Inflammatory macrophage treated with lipopolysaccharide for 1 hour (primary cell): ENCODE measurements at regions not wholly inside any gene's neighbourhood (a gene's known extent, or its start where the extent isn't known, plus 50 kb on each side); places are given as distances from the start of the nearest gene placed in this dataset.
A peak's percentile ranks its signal among the peaks of the same experiment; 100 is the strongest.

Experiments
- DNase-seq, 2 donors: peaks; one replicate each; pipeline ENCODE4 v3.0.0-alpha.2; 2020 to 2022

DNA sequence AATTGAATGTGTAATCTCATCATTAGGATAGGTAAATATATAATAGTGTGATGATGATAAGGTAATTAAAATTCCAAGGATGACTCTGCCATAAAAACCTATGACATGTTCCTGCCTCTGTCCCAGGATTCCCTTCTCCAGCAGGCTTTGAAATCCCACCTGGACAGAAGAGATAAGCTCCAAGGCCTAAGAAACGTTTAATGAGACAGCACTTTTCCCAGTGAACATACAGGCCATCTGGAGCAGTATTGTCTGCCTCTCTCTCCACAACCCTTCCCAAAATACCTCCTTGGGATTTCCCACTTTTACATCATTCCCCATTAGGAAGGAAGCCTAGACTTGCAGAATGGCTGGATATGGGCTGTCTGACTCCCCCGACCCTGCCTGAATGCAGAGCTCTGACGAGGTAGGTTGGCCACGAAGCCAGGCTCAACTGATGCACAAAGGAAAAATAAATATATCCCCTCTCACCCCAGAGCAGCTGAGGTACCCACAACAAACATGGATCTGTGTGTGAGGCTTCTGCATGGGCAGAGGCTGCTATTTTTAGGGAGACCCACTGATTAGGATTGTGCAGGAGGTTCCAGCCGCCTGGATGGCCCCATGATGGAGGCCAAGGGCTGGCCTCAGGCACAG is 71.0 kb downstream of the TMPRSS5 start:
- no peak for DNase-seq

- DNase-seq = no peak
These were observed 73.1 kb downstream of the TMPRSS5 start for GRCh38 chr11:113632981-113633380.

DNA sequence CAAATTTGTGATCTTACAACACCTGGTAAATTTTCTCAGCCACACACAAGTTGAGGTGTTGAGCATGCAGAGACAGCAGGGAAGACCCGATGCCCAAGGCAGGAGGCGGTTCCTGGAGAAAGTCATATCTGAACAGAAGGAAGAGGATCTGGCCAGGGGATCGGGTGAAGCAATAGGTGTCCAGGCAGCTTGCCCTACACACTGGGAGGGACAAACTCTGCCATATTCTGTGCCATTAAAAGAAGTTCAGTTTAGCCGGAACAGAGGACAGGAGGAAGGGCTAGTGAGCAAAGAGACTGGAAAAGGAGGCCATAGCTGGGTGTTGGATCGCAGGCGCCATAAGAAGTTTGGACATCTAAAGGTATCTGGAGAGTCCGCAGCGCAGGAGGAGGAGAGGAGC is 76.5 kb downstream of the TMPRSS5 start:
- no peak for DNase-seq

DNA sequence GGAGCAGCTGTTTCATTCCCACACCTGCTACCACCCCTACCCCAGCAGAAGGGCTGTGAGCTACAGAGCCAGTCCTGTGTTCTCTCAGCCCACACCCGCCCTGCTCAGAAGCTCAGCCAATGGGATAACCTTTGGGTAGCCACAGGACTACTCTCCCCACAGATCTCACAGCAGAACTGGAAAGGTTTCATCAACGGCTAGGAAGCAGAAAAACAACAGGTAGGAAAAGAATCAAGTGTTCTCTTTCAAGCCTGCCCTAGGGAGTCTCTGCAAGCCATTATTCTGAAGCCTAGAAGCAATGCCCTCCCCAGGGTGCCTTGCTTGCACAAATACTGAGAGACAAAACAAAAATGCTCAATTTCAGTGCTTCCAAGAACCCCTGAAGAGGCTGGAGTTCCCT is 77.2 kb downstream of the TMPRSS5 start:
- no peak for DNase-seq

GRCh38 chr11:113627946-113628345 is 78.2 kb downstream of the TMPRSS5 start:
- no peak for DNase-seq

- DNase-seq = no peak
These were observed 78.8 kb downstream of the TMPRSS5 start for GRCh38 chr11:113627297-113627696.

DNA sequence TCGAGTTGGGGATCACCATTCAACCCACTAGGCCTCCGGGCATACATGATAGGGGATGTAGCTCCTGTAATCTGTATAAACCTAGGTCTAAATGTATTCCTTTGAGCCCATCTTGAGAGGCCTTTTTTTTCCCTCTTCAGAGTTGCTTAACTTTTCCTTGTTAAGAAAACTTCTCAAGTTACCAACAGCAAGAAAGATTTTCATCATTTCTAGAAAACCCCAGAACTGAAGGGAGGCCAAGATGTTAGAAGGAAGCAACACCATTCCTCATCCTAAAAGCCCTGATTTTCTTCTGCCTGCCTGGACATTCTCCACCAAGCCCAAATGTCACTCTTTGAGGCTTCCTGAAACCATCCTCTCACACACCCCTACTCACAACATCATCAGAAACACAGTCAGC is 79.4 kb downstream of the TMPRSS5 start:
- no peak for DNase-seq

GRCh38 chr11:113623114-113623513 is 83.0 kb downstream of the TMPRSS5 start:
- no peak for DNase-seq

DNA sequence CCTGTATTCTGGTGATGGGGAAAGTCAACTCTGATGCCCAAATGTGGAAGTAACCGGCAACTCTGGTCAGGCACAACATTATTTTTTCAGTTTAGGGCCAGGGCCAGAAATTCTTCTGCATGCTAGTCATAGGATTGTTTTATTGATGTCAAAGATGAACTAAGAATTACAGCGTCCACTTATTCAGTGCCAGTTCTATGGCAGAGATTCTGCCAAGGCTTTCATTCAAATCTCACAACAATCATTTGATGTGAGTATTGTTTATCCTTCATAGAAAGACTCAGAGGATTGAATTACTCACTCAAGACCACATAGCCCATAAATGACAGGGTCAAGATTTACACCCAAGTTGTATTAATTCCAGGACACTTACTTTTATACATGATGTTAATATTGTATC is 87.7 kb downstream of the TMPRSS5 start:
- no peak for DNase-seq

DNA sequence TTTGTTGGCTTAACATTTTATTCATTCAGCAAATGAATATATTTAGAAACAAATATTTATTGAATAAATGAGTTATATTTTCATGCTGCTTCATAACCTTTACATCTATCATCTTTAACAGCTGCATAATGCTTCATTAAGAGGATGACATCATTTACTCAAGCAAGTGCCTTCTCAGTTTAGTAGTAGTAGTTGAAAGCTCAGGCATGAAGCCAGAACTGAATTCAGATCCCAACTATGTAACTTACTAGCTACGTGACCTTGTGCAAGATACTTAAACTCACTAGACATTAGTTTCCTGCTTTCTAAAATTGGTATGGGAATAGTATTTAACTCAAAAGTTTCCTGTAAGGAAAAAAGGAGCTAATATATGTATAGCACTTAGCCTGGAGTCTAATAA is 90.3 kb downstream of the TMPRSS5 start:
- DNase-seq = no peak

DNA sequence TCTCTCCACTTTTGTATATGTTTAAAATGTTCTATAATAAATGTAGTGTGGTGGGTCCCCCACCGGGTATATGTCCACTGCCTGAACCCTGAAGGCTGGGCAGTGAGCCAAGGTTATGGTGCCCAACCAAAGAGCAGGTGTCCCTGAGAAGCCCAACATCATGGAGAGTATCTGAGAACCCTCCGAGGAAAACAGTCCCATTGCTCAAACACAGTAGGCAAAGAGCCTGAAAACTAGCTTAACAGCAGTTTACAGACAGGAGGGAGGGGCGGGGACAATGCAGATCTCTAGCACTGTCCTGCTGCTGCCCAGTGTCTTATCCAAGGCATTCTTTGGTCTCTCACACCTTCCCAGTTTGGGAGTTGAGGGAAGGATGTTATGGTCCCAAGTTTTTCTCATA is 91.0 kb downstream of the TMPRSS5 start:
- no peak for DNase-seq

DNA sequence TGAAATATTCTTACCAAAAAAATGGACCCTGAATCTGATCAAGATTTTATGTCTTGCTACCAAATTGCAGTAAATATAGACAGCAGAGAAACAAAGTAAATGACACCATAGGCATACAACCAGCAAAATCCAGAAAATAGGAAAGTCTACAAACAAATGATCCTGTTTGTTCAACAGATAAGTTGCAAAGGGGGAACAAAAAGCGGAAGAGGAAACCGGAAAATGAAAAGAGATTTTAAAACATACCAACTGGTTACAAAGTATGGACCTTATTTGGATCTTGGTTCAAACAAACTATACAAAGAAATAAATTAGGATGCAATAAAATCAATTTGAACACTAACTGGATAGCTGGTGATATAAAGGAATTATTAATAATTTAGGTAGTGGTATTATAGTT is 92.0 kb downstream of the TMPRSS5 start:
- no peak for DNase-seq

DNA sequence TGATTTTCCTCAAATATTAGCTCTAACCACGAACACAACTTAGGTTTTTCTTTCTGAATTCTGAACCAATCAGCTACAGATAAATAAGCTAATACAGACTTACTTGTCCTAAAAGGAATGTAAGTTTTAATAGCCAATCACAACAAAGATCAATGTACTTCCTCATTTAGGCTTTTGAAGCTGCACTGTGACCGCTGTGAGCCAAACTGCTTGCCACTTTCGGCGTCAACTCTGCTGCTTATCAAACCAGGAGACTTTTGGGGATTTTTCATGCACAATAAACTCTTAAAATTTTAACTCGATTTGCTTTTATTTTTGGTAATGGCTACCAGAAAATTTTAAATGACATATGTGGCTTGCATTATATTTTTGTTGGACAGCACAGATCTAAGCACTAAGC is 92.5 kb downstream of the TMPRSS5 start:
- DNase-seq = peak; percentile 18 to 51

DNA sequence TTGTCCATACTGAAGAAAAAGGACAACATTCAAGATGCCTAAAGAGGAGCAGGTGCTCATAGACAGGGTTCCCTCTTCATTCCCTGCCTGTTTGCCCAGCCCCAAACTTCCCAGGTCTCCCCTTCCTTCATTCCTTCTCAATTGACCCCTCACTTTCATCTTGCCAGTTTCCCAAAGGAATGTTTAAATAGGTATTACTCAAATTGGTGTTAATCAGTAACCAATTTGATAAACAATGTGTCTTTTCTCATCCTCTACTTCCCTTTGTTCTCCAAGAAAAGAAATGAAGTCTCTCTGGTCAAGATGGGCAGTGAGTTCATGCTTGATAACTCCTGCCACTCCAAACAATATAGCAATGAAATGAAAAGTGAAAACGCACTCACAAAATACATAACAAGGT is 101.9 kb downstream of the TMPRSS5 start:
- DNase-seq = no peak

DNA sequence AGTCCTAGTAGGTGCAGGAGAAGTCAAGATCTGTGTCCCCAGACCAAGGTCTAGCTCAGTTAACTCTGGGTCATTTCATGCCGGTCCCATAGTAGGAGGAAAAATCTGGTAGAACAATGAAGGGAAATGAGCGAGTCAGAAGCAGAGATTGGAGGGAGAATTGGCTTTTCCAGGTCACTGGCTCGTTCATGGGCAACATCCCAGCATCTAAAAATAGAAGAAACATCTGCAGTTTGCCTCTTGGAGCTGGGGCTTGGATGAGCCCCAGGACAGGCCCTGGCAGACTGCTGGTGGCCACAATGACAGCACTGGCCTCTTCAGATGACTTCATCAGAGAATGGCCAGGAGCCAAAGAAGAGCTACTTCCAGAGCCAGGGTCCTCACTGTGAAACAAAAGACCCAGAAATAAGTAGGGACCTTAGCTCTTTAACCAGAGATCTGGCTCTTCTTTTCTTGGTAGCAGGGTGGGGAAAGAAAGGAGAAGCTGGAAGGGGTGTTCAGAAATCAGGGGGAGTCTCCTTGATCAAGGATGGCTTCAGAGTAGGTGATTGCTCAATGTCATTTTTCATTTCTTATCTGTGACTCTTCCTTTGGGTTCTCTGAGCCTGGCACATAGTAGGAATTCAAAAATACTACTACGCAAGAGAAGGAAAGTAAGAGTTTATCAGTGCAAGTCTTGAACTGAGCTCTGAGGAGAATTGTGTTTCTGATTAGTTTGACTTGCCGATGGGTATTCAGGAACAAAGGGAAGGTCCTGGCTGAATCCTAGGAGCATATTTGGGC is 102.6 kb downstream of the TMPRSS5 start:
- DNase-seq = no peak

- no peak for DNase-seq
These were observed 103.6 kb downstream of the TMPRSS5 start for GRCh38 chr11:113602483-113602882.

DNA sequence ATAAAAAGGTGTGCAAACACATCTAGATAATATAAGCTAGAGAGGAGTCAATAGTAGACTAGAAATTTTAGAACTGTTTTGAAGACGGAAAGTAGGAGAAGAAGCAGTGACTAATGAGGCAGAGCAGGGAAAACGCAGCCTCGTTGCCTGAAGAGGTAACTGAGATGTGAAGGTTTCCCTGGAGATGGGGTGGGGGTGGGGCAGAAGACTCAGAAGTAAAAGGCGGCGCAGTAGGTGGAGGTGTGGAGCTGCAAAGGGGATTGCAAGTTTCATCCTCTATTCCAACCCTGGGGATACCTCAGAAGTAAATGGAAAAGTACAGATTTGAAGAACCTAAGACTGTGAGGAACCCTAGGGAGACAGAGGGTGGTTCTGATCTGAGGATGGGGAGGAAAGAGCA is 109.5 kb downstream of the TMPRSS5 start:
- no peak for DNase-seq

GRCh38 chr11:113595810-113596594 is 110.1 kb downstream of the TMPRSS5 start:
- no peak for DNase-seq

GRCh38 chr11:113593698-113594308 is 112.3 kb downstream of the TMPRSS5 start:
- DNase-seq = peak; percentile 45 to 75

- no peak for DNase-seq
These were observed 115.0 kb downstream of the TMPRSS5 start for GRCh38 chr11:113591117-113591516.

GRCh38 chr11:113587308-113587739 is 112.1 kb upstream of the DRD2 start:
- DNase-seq = no peak

- DNase-seq = no peak
These were observed 109.2 kb upstream of the DRD2 start for GRCh38 chr11:113584371-113584770.

DNA sequence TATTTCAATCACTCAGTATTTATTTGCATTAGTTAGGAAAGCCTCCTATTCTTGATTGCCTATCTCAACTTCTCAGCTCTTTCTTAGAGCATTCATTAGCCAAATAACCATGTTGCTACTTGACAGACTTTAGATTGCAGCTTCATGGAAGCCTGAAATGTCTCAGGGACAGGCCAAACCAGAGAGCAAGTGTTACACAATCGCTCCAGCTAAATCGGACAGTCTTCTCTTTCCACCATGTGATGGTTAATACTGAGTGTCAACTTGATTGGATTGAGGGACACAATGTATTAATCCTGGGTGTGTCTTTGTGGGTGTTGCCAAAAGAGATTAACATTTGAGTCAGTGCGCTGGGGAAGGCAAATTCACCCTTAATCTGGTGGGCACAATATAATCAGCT is 106.5 kb upstream of the DRD2 start:
- no peak for DNase-seq
